ENCODE measurements at regions not wholly inside any gene's neighbourhood (a gene's known extent, or its start where the extent isn't known, plus 50 kb on each side); places are given as distances from the start of the nearest gene placed in this dataset.

GRCh38 chr4:58935332-58935731 lies 1825.1 kb upstream of the IGFBP7 start:
- TF ChIP-seq, protein P1, sequence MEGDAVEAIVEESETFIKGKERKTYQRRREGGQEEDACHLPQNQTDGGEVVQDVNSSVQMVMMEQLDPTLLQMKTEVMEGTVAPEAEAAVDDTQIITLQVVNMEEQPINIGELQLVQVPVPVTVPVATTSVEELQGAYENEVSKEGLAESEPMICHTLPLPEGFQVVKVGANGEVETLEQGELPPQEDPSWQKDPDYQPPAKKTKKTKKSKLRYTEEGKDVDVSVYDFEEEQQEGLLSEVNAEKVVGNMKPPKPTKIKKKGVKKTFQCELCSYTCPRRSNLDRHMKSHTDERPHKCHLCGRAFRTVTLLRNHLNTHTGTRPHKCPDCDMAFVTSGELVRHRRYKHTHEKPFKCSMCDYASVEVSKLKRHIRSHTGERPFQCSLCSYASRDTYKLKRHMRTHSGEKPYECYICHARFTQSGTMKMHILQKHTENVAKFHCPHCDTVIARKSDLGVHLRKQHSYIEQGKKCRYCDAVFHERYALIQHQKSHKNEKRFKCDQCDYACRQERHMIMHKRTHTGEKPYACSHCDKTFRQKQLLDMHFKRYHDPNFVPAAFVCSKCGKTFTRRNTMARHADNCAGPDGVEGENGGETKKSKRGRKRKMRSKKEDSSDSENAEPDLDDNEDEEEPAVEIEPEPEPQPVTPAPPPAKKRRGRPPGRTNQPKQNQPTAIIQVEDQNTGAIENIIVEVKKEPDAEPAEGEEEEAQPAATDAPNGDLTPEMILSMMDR (IDR thresholded peaks at IDR 0.05), result no peak

GRCh38 chr4:58936436-58936835 lies 1826.3 kb upstream of the IGFBP7 start:
- TF ChIP-seq, protein P1 (IDR thresholded peaks at IDR 0.05), result no peak

DNA sequence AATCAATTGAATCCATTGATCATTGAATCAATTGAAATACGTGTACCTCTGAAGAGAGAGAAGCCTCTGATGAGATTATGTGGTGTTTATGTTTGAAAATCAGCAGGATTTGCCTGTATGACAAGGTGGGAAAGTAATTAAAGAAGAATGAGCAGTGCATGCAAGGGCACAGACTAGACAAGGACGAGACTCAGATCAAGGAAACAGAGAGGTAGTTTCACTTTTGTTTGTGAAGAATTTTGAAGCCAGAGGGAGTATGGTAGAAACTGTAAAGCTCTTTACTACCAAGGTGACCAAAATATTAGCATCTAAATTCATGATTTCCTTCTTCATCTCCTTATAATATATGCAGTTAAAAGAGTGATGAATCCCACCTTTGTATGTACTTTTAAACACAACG lies 1830.0 kb upstream of the IGFBP7 start:
- TF ChIP-seq, protein P1 (IDR thresholded peaks at IDR 0.05), result no peak

GRCh38 chr4:58941286-58941685 lies 1831.1 kb upstream of the IGFBP7 start:
- TF ChIP-seq, protein P1 (IDR thresholded peaks at IDR 0.05), result no peak

GRCh38 chr4:58953575-58953974 lies 1843.4 kb upstream of the IGFBP7 start:
- TF ChIP-seq, protein P1 (IDR thresholded peaks at IDR 0.05), result no peak

- TF ChIP-seq, protein P1 (IDR thresholded peaks at IDR 0.05), result no peak
Observed at GRCh38 chr4:58957711-58958110, 1847.5 kb upstream of the IGFBP7 start.

DNA sequence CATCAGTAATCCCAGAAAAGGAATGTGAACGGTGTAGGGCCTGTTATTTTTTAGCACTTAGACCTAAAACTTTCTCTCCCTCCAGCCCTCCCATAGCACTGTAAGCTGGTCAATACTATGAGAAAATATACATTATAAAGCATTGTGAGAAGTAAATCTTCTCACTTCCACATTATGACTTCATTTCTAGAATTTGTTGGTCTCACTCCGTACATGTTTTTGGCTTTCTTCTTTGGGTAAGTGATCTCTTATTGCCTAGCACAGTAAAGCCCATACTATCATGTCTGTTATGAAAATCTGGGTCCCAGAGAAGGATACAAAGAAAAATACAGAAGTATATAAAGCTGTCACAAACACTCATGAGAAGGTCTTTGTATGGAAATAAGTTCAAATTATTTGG lies 1851.1 kb upstream of the IGFBP7 start:
- TF ChIP-seq, protein P1 (IDR thresholded peaks at IDR 0.05), result no peak

DNA sequence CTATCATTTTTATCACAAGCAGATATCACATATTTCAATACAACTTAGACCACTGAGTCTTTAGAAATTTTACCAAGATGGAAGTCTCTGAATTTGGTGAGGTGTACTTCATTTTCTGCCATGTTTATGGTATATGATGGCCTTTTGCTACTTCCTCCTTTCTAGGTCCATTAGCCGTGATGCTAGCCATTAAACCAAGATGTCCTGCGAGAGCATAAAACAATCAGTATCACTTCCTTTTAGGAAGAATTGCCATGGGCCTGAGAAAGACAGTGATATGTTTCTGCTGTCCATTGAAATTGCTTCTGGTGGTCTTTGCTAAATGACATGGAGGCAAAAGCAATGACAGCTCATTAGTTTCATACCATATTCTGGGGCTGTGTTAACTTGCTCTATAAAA lies 1851.7 kb upstream of the IGFBP7 start:
- TF ChIP-seq, protein P1 (IDR thresholded peaks at IDR 0.05), result no peak
